ENCODE measurements at regions not wholly inside any gene's neighbourhood (a gene's known extent, or its start where the extent isn't known, plus 50 kb on each side); places are given as distances from the start of the nearest gene placed in this dataset.

GRCh38 chr9:27985714-27986113 lies 412.4 kb upstream of the C9orf72 start:
- DNase-seq (ENCODE audit: low spot score in 2 of 2) (no peak), FAIRE-seq (no peak)

- FAIRE-seq (no peak), DNase-seq (ENCODE audit: low spot score in 2 of 2) (no peak)
Measured at GRCh38 chr9:27990524-27990923, 417.2 kb upstream of the C9orf72 start.

- FAIRE-seq = no peak
- no peak for DNase-seq (ENCODE audit: low spot score in 2 of 2)
Measured at GRCh38 chr9:27991221-27991620, 417.9 kb upstream of the C9orf72 start.

DNA sequence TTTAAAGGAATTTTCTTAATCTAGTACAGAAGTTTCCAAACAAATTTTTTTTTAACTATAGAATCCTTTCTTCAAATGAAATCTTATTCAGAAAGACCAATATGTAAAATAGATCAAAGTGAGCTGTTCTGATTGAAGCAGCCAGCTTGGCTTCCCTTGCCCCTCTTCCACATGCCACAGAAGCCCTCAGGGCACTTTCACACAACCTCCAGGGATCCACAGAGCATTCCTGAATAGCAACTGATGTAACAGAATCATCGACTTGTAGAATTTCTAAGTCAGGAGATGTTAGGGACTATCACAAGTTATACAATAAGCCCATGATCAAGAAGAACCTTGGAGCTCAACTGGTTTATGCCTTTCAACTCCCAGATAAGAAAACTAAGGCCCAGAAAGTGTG lies 427.8 kb upstream of the C9orf72 start:
- no peak for FAIRE-seq
- no peak for DNase-seq (ENCODE audit: low spot score in 2 of 2)

DNA sequence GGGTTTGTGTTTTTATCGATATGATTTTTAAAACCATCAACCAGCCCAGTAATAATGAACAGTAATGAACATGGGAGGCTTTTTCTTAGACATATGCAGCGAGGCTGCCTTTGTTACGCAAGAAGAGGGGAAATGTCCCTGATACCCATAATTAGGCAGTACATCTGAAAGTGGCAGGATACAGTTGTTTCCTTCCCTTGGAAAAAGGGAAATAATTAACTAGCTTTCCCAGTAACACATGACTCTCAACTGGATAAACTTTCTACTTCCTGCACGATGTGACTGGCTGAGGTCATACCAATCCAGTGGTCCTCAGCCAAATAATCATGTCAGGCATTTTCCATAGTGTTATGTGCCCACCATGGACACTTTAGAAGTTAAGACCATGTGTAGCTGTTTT lies 431.6 kb upstream of the C9orf72 start:
- no peak for DNase-seq (ENCODE audit: low spot score in 2 of 2)
- no peak for FAIRE-seq

DNA sequence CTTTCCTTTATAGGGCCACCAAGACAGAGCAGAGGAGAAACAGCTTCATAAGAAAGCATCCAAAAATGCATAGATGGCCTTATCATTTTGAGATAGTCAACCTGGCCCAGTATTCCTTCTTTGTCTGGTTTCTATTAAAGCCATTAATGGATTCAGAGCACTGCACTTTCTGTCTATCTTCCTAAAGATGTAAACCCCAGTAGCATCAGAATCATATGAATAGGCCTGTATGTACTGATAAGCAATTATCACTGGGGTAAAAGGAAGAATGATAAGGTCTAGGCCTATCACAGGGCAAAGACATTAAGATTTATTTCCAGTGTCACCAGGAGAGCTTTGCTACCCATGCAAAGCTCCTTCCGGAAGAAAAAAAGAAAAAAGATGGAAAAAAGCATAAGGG lies 432.5 kb upstream of the C9orf72 start:
- FAIRE-seq = no peak
- no peak for DNase-seq (ENCODE audit: low spot score in 2 of 2)

DNA sequence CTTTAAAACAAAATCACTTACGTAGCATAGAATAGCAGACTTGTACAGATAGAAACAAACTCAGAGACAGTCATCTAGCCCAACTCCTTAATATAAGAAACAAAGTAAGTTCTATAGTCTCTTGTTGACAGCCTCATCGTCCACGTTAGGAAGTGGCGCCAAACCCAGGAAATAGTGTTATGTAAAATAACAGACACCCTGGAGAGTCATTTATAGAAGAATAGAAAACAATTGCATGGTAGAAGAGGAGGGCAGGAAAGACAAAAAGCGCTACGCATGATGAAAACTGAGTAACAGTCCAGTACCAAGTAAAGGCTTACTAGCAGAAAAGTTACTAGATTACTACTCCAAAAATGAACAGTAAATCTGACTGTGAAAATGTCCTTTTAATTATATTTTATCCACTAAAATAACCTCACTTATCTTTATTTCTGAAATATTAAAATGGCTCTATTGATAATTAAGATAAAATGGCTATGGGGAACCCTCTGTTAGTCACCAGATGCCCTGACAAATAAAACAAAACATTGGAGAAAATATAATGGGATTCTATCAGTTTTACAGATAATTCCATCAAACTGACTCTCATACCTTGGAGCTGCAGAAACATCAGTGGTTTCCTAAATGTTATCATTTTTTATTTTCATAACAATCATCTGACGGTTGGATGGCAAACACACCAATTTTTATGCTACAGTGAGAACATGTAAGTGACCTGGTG lies 434.0 kb upstream of the C9orf72 start:
- DNase-seq (ENCODE audit: low spot score in 2 of 2) (no peak), FAIRE-seq (no peak)

GRCh38 chr9:28014212-28014611 lies 440.9 kb upstream of the C9orf72 start:
- DNase-seq (ENCODE audit: low spot score in 2 of 2) (no peak), FAIRE-seq (no peak)

DNA sequence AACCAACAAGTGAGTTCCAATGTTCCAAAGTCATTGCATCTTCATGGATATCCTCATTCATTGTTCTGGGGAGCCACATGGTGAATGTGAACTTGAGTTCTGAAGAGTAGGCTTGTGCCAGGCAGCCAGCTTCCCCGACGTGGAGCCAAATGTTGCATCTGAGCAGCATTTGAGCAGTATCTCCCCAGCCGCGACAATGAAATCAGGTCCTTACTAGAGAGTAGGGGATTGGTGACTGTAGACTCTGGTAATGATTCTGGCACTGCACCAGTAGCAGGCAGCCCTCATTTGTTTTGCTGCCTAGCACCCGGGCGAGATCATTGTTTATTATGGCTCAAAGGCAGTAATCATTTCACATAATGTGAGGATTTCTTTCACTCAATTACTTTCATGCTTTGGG lies 451.4 kb upstream of the C9orf72 start:
- no peak for DNase-seq (ENCODE audit: low spot score in 2 of 2)
- no peak for FAIRE-seq

GRCh38 chr9:28025186-28025585 lies 451.9 kb upstream of the C9orf72 start:
- no peak for DNase-seq (ENCODE audit: low spot score in 2 of 2)

DNA sequence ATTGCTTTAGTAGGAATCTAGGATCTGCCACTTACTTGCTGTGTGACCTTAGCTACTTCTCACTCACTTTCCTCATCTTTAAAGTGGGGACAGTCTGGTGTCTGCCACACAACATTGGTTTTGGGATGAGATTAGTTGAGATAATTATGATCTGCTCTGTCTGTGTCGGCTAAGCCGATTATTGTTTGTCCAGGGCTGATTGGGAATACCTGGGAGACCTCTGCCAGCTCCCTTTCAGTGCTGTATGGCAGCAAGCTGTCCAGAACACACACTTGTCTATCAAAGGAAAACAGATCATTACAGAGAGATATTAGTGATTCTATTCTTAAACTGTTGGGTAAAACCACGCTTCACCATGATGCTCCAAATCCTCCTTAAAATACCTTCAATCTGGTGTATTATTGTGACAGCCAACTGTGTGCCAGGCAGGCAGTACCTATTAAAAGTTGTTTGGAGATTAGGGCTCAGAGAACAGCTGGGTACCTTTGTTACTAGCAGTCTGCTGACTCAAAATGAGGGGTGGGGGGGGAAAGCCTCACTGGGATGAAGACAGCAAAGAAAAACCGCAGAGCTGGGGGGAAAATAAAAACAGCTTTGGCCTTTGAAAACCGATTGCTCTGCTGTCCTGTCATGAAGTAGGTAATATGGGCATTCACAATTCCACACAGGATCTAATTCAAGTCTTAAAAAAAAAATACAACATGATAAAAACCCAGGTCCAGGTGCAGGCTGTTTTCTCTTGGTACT lies 458.4 kb upstream of the C9orf72 start:
- FAIRE-seq (no peak), DNase-seq (ENCODE audit: low spot score in 2 of 2) (no peak)

More at GRCh38 chr9:28025186-28025585, 451.9 kb upstream of the C9orf72 start:
- no peak for FAIRE-seq

GRCh38 chr9:28032268-28032590 lies 458.9 kb upstream of the C9orf72 start:
- FAIRE-seq = no peak

DNA sequence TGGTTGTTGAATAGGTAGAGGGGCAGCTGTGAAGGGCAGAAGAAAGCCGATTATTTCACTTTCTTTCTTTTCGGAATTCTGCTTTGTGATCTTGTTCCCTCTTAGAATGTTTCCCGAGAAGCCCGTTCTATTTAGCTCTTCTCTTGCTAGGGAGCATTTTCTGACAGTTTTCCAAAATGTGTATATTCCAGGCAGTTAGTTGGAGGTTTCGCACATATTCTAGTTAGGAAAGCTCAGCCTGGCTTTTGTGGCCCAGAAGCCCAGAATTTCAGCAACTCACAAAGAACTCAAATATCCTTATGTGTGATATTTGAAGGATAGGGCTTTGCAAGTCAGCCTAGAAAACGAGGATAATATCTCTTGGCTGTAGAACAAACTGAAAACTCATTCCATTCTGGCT lies 461.0 kb upstream of the C9orf72 start:
- DNase-seq (ENCODE audit: low spot score in 2 of 2) = no peak
- FAIRE-seq = no peak

More at GRCh38 chr9:28032268-28032590, 458.9 kb upstream of the C9orf72 start:
- no peak for DNase-seq (ENCODE audit: low spot score in 2 of 2)

DNA sequence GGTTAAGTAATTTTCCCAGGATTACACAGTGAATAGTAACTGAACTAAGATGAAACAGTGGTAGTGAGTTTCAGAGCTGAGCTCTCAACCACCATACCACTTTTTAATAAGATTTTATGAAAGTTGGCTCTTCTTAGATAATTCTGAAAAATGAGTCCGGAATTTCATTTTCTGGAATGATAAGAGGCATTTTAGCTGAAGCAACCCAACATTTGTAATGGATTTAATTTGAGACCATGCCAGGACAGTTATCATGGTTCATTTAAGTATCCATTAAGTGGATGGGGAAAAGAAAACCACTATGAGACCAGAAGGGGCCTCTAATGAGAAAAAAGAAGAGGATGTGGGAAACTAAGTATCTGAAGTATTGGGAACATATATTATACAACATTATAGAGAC lies 464.7 kb upstream of the C9orf72 start:
- no peak for DNase-seq (ENCODE audit: low spot score in 2 of 2)
- FAIRE-seq = no peak

GRCh38 chr9:28045051-28045450 lies 471.8 kb upstream of the C9orf72 start:
- DNase-seq (ENCODE audit: low spot score in 2 of 2) = no peak
- FAIRE-seq = no peak

DNA sequence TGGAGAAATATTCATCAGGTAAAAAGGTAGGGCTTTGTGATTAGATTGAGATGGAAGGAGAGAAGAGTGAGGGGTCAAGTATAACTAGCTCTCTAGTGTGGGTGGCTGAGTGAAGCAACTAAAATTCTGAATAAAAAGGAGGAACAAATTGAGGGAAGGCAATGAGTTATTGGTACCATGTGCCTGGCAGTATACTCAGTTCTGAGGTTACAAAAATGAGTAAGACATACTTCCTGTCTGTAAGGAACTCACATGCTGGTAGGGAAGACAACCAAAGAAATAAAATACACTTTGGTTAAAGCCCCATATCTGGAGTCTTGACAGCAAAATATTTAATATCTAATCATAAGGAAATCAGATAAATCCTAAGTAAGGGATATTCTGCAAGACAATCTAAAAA lies 476.8 kb upstream of the C9orf72 start:
- DNase-seq (ENCODE audit: low spot score in 2 of 2) (no peak), FAIRE-seq (no peak)

DNA sequence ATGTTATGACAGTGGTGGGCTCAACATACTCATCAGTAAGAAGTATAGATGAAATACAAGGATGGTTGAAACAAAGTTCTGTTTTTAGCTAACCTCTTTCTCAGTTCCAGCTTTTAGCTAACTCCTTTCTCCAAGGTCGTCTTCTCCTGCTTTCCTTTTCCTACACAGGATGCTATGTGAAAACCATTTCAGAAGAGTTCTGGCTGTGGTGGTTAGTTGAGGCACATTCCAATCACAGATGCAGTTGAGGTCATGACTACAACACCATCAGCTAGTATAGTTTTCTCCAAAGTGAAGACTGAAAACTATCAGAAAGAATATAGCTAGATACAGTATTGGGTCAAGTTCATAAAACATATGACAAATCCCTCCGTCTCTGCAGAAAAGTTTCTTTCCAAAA lies 477.7 kb upstream of the C9orf72 start:
- DNase-seq (ENCODE audit: low spot score in 2 of 2) (no peak), FAIRE-seq (no peak)

GRCh38 chr9:28051559-28052503 lies 478.6 kb upstream of the C9orf72 start:
- FAIRE-seq = no peak
- no peak for DNase-seq (ENCODE audit: low spot score in 2 of 2)

DNA sequence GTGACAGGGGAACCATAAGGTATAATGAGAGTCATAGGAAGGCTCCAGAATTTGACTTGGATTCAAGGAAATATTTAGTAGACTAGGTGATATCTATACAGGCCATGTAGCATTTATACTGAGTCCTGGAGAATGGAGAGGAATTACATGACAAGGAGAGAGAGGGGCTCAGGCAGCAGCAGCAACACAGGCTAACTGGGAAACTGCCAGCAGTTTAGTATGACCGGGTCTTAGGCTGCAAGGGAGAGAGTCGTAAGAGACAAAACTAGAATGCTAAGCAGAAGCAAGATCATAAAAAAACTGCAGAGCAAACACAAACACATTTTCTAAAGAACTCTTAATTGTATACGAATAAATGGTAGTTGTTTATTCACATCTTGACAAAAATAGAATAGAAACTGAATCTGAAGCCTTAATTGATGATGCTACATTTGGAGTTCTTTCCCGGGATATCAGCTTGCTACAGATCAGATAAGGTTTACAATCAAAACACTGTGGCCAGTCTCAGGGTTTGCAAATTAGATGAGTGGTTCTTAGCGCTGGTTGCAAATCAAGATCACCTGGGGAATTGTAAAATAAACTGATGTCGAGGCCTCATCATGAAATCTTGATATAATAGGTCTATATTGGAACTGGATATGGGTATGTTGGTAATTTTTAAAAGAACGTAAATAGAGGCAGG lies 480.0 kb upstream of the C9orf72 start:
- DNase-seq (ENCODE audit: low spot score in 2 of 2) = no peak
- no peak for FAIRE-seq

DNA sequence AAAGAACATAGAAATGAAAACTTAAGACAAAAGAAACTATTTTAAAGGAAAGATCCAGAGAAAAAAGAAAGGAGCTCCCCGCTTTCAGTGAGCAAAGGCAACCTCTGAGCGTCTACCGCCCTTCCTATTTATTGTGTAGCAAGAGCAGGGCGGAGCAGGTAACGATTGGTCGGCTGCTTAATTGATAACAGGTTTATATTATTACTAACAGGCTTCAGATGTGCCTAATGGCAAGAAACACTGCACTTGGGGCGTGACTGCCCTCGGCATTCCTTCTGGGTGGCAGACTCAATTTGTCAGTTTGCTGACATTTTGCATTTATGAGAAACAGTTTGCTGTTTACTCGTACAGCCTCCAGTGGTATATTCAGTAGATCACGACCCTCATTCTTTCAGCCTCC lies 482.7 kb upstream of the C9orf72 start:
- no peak for FAIRE-seq
- no peak for DNase-seq (ENCODE audit: low spot score in 2 of 2)

- DNase-seq (ENCODE audit: low spot score in 2 of 2) = no peak
- FAIRE-seq = no peak
Measured at GRCh38 chr9:28056466-28056865, 483.2 kb upstream of the C9orf72 start.

Measured in frontal cortex (tissue), 3 donors.